Stimulated activated CD4-positive, alpha-beta T cell treated with anti-CD3 and anti-CD28 coated beads, Interleukin-4, amount 100 ng/mL, for 4 hours (primary cell): ENCODE measurements at regions not wholly inside any gene's neighbourhood (a gene's known extent, or its start where the extent isn't known, plus 50 kb on each side); places are given as distances from the start of the nearest gene placed in this dataset.
"Not testable (repeated sequence)": the region's sequence is repeated elsewhere in the genome, so short reads cannot be mapped to it uniquely, and the experiment has no call there.

Experiments
- DNase-seq, 2 experiments: peaks; one replicate each; pipeline ENCODE4 v3.0.0-alpha.2; 2020

- DNase-seq: no peak
Observed at GRCh38 chr18:39366656-39367055, 1801.1 kb upstream of the CELF4 start.

- DNase-seq: no peak
Observed at GRCh38 chr18:39365836-39366485, 1800.4 kb upstream of the CELF4 start.

GRCh38 chr18:39360072-39360471 lies 1794.5 kb upstream of the CELF4 start:
- DNase-seq: no peak

- DNase-seq: no peak
Observed at GRCh38 chr18:39359636-39360035, 1794.0 kb upstream of the CELF4 start.

- no peak for DNase-seq
Observed at GRCh38 chr18:39350945-39351344, 1785.3 kb upstream of the CELF4 start.

- DNase-seq: no peak
Observed at GRCh38 chr18:39349801-39350200, 1784.2 kb upstream of the CELF4 start.

- DNase-seq: no peak
Observed at GRCh38 chr18:39348757-39349156, 1783.2 kb upstream of the CELF4 start.

- no peak for DNase-seq
Observed at GRCh38 chr18:39347701-39348100, 1782.1 kb upstream of the CELF4 start.

- DNase-seq: no peak
Observed at GRCh38 chr18:39346916-39347315, 1781.3 kb upstream of the CELF4 start.

GRCh38 chr18:39345321-39345720 lies 1779.7 kb upstream of the CELF4 start:
- DNase-seq: no peak

- no peak for DNase-seq
Observed at GRCh38 chr18:39344487-39344886, 1778.9 kb upstream of the CELF4 start.

GRCh38 chr18:39341129-39341528 lies 1775.5 kb upstream of the CELF4 start:
- DNase-seq: no peak

- no peak for DNase-seq
Observed at GRCh38 chr18:39340418-39340817, 1774.8 kb upstream of the CELF4 start.

- DNase-seq: no peak
Observed at GRCh38 chr18:39329496-39330275, 1764.1 kb upstream of the CELF4 start.

- DNase-seq: no peak
Observed at GRCh38 chr18:39326772-39327171, 1761.2 kb upstream of the CELF4 start.

- no peak for DNase-seq
Observed at GRCh38 chr18:39325973-39326372, 1760.4 kb upstream of the CELF4 start.

- no peak for DNase-seq
Observed at GRCh38 chr18:39319141-39319540, 1753.5 kb upstream of the CELF4 start.

- DNase-seq: no peak
Observed at GRCh38 chr18:39318462-39318861, 1752.9 kb upstream of the CELF4 start.

GRCh38 chr18:39318008-39318407 lies 1752.4 kb upstream of the CELF4 start:
- no peak for DNase-seq

- DNase-seq: no peak
Observed at GRCh38 chr18:39314595-39314994, 1749.0 kb upstream of the CELF4 start.

GRCh38 chr18:39313992-39314391 lies 1748.4 kb upstream of the CELF4 start:
- DNase-seq: no peak

GRCh38 chr18:39311111-39311712 lies 1745.6 kb upstream of the CELF4 start:
- no peak for DNase-seq

- not testable (repeated sequence) for DNase-seq
Observed at GRCh38 chr18:39308931-39309521, 1743.4 kb upstream of the CELF4 start.

GRCh38 chr18:39305766-39306165 lies 1740.2 kb upstream of the CELF4 start:
- no peak for DNase-seq
